ENCODE measurements at regions not wholly inside any gene's neighbourhood (a gene's known extent, or its start where the extent isn't known, plus 50 kb on each side); places are given as distances from the start of the nearest gene placed in this dataset.

- Histone ChIP-seq H3K27me3 (ENCODE audit: control insufficient read depth in 1 of 2, insufficient read depth in 2 of 2, low read length in 2 of 2) (no peaks in the 10 kb centered on the region), H3K9me3 (ENCODE audit: control insufficient read depth in 2 of 2, insufficient read depth in 1 of 2, low read depth in 1 of 2, low read length in 1 of 2) (no peaks in the 10 kb centered on the region), H3K36me3 (ENCODE audit: control insufficient read depth in 2 of 2, insufficient read depth in 2 of 2, low read length in 1 of 2) (no peaks in the 10 kb centered on the region), H3K4me3 (ENCODE audit: low read depth in 1 of 2, low read length in 2 of 2) (no peak overlapping the region), H3K27ac (ENCODE audit: low read depth in 2 of 2, low read length in 1 of 2) (no peak overlapping the region), H3K4me1 (ENCODE audit: control insufficient read depth in 2 of 2, insufficient read depth in 2 of 2, low read length in 1 of 2) (no peaks in the 10 kb centered on the region)
- WGBS, 2 donors = 77 to 80% methylated on average over 11 of the region's 11 CpGs
These were observed 173.8 kb upstream of the IRX3 start for GRCh38 chr16:54460263-54460860.

- Histone ChIP-seq H3K4me3 (ENCODE audit: low read depth in 1 of 2, low read length in 2 of 2) (no peak overlapping the region), H3K27me3 (ENCODE audit: control insufficient read depth in 1 of 2, insufficient read depth in 2 of 2, low read length in 2 of 2) (no peaks in the 10 kb centered on the region), H3K27ac (ENCODE audit: low read depth in 2 of 2, low read length in 1 of 2) (no peak overlapping the region), H3K9me3 (ENCODE audit: control insufficient read depth in 2 of 2, insufficient read depth in 1 of 2, low read depth in 1 of 2, low read length in 1 of 2) (no peaks in the 10 kb centered on the region), H3K36me3 (ENCODE audit: control insufficient read depth in 2 of 2, insufficient read depth in 2 of 2, low read length in 1 of 2) (no peaks in the 10 kb centered on the region), H3K4me1 (ENCODE audit: control insufficient read depth in 2 of 2, insufficient read depth in 2 of 2, low read length in 1 of 2) (peaks cover 0 to 4% of the 10 kb centered on the region in 2 donors)
- WGBS, 2 donors = 64 to 69% methylated on average over 13 of the region's 13 CpGs
These were observed 173.1 kb upstream of the IRX3 start for GRCh38 chr16:54459509-54460262.

- H3K36me3 ChIP-seq (ENCODE audit: control insufficient read depth in 2 of 2, insufficient read depth in 2 of 2, low read length in 1 of 2) = no peaks in the 10 kb centered on the region
- H3K4me3 ChIP-seq (ENCODE audit: low read depth in 1 of 2, low read length in 2 of 2) = no peak overlapping the region
- no peaks in the 10 kb centered on the region for H3K9me3 ChIP-seq (ENCODE audit: control insufficient read depth in 2 of 2, insufficient read depth in 1 of 2, low read depth in 1 of 2, low read length in 1 of 2)
- H3K27me3 ChIP-seq (ENCODE audit: control insufficient read depth in 1 of 2, insufficient read depth in 2 of 2, low read length in 2 of 2) = no peaks in the 10 kb centered on the region
- H3K27ac ChIP-seq (ENCODE audit: low read depth in 2 of 2, low read length in 1 of 2) = no peak overlapping the region
- peaks cover 0 to 4% of the 10 kb centered on the region in 2 donors for H3K4me1 ChIP-seq (ENCODE audit: control insufficient read depth in 2 of 2, insufficient read depth in 2 of 2, low read length in 1 of 2)
- WGBS, 2 donors = 67 to 78% methylated on average over 1 of the region's 1 CpG
These were observed 172.3 kb upstream of the IRX3 start for GRCh38 chr16:54458923-54459322.

GRCh38 chr16:54456291-54456690 lies 169.7 kb upstream of the IRX3 start:
- Histone ChIP-seq H3K36me3 (ENCODE audit: control insufficient read depth in 2 of 2, insufficient read depth in 2 of 2, low read length in 1 of 2) (no peaks in the 10 kb centered on the region), H3K27ac (ENCODE audit: low read depth in 2 of 2, low read length in 1 of 2) (no peak overlapping the region), H3K4me1 (ENCODE audit: control insufficient read depth in 2 of 2, insufficient read depth in 2 of 2, low read length in 1 of 2) (peaks cover 0 to 4% of the 10 kb centered on the region in 2 donors), H3K9me3 (ENCODE audit: control insufficient read depth in 2 of 2, insufficient read depth in 1 of 2, low read depth in 1 of 2, low read length in 1 of 2) (no peaks in the 10 kb centered on the region), H3K4me3 (ENCODE audit: low read depth in 1 of 2, low read length in 2 of 2) (no peak overlapping the region), H3K27me3 (ENCODE audit: control insufficient read depth in 1 of 2, insufficient read depth in 2 of 2, low read length in 2 of 2) (no peaks in the 10 kb centered on the region)
- 67 to 86% methylated on average over 4 of the region's 4 CpGs for WGBS, 2 donors

GRCh38 chr16:54455030-54455725 lies 168.6 kb upstream of the IRX3 start:
- H3K4me1 ChIP-seq (ENCODE audit: control insufficient read depth in 2 of 2, insufficient read depth in 2 of 2, low read length in 1 of 2) = peaks cover 0 to 4% of the 10 kb centered on the region in 2 donors
- 26 to 48% methylated on average over 12 of the region's 12 CpGs for WGBS, 2 donors
- no peaks in the 10 kb centered on the region for H3K36me3 ChIP-seq (ENCODE audit: control insufficient read depth in 2 of 2, insufficient read depth in 2 of 2, low read length in 1 of 2)
- H3K4me3 ChIP-seq (ENCODE audit: low read depth in 1 of 2, low read length in 2 of 2) = no peak overlapping the region
- no peak overlapping the region for H3K27ac ChIP-seq (ENCODE audit: low read depth in 2 of 2, low read length in 1 of 2)
- no peaks in the 10 kb centered on the region for H3K9me3 ChIP-seq (ENCODE audit: control insufficient read depth in 2 of 2, insufficient read depth in 1 of 2, low read depth in 1 of 2, low read length in 1 of 2)
- no peaks in the 10 kb centered on the region for H3K27me3 ChIP-seq (ENCODE audit: control insufficient read depth in 1 of 2, insufficient read depth in 2 of 2, low read length in 2 of 2)

- no peaks in the 10 kb centered on the region for H3K36me3 ChIP-seq (ENCODE audit: control insufficient read depth in 2 of 2, insufficient read depth in 2 of 2, low read length in 1 of 2)
- WGBS, 2 donors = 71 to 74% methylated on average over 8 of the region's 8 CpGs
- no peak overlapping the region for H3K27ac ChIP-seq (ENCODE audit: low read depth in 2 of 2, low read length in 1 of 2)
- no peak overlapping the region for H3K4me3 ChIP-seq (ENCODE audit: low read depth in 1 of 2, low read length in 2 of 2)
- H3K4me1 ChIP-seq (ENCODE audit: control insufficient read depth in 2 of 2, insufficient read depth in 2 of 2, low read length in 1 of 2) = peaks cover 0 to 4% of the 10 kb centered on the region in 2 donors
- no peaks in the 10 kb centered on the region for H3K9me3 ChIP-seq (ENCODE audit: control insufficient read depth in 2 of 2, insufficient read depth in 1 of 2, low read depth in 1 of 2, low read length in 1 of 2)
- H3K27me3 ChIP-seq (ENCODE audit: control insufficient read depth in 1 of 2, insufficient read depth in 2 of 2, low read length in 2 of 2) = no peaks in the 10 kb centered on the region
These were observed 168.0 kb upstream of the IRX3 start for GRCh38 chr16:54454616-54455015.

GRCh38 chr16:54453871-54454270 lies 167.3 kb upstream of the IRX3 start:
- Histone ChIP-seq H3K36me3 (ENCODE audit: control insufficient read depth in 2 of 2, insufficient read depth in 2 of 2, low read length in 1 of 2) (no peaks in the 10 kb centered on the region), H3K4me1 (ENCODE audit: control insufficient read depth in 2 of 2, insufficient read depth in 2 of 2, low read length in 1 of 2) (peaks cover 0 to 4% of the 10 kb centered on the region in 2 donors), H3K4me3 (ENCODE audit: low read depth in 1 of 2, low read length in 2 of 2) (no peak overlapping the region), H3K27ac (ENCODE audit: low read depth in 2 of 2, low read length in 1 of 2) (no peak overlapping the region), H3K27me3 (ENCODE audit: control insufficient read depth in 1 of 2, insufficient read depth in 2 of 2, low read length in 2 of 2) (no peaks in the 10 kb centered on the region), H3K9me3 (ENCODE audit: control insufficient read depth in 2 of 2, insufficient read depth in 1 of 2, low read depth in 1 of 2, low read length in 1 of 2) (no peaks in the 10 kb centered on the region)
- WGBS, 2 donors = 84 to 91% methylated on average over 2 of the region's 2 CpGs

GRCh38 chr16:54447576-54448440 lies 161.2 kb upstream of the IRX3 start:
- Histone ChIP-seq H3K4me1 (ENCODE audit: control insufficient read depth in 2 of 2, insufficient read depth in 2 of 2, low read length in 1 of 2) (peaks cover 3 to 4% of the 10 kb centered on the region in 2 donors), H3K4me3 (ENCODE audit: low read depth in 1 of 2, low read length in 2 of 2) (no peak overlapping the region), H3K27ac (ENCODE audit: low read depth in 2 of 2, low read length in 1 of 2) (peak overlapping the region in 1 of 2 donors; percentile 49), H3K27me3 (ENCODE audit: control insufficient read depth in 1 of 2, insufficient read depth in 2 of 2, low read length in 2 of 2) (no peaks in the 10 kb centered on the region), H3K36me3 (ENCODE audit: control insufficient read depth in 2 of 2, insufficient read depth in 2 of 2, low read length in 1 of 2) (no peaks in the 10 kb centered on the region), H3K9me3 (ENCODE audit: control insufficient read depth in 2 of 2, insufficient read depth in 1 of 2, low read depth in 1 of 2, low read length in 1 of 2) (no peaks in the 10 kb centered on the region)
- WGBS, 2 donors = 64 to 72% methylated on average over 20 of the region's 20 CpGs

GRCh38 chr16:54446639-54447038 lies 160.1 kb upstream of the IRX3 start:
- WGBS, 2 donors = 30 to 54% methylated on average over 10 of the region's 10 CpGs
- no peaks in the 10 kb centered on the region for H3K36me3 ChIP-seq (ENCODE audit: control insufficient read depth in 2 of 2, insufficient read depth in 2 of 2, low read length in 1 of 2)
- peaks cover 3 to 4% of the 10 kb centered on the region in 2 donors for H3K4me1 ChIP-seq (ENCODE audit: control insufficient read depth in 2 of 2, insufficient read depth in 2 of 2, low read length in 1 of 2)
- no peaks in the 10 kb centered on the region for H3K27me3 ChIP-seq (ENCODE audit: control insufficient read depth in 1 of 2, insufficient read depth in 2 of 2, low read length in 2 of 2)
- no peak overlapping the region for H3K4me3 ChIP-seq (ENCODE audit: low read depth in 1 of 2, low read length in 2 of 2)
- peak overlapping the region; percentile 78 to 92 for H3K27ac ChIP-seq (ENCODE audit: low read depth in 2 of 2, low read length in 1 of 2)
- no peaks in the 10 kb centered on the region for H3K9me3 ChIP-seq (ENCODE audit: control insufficient read depth in 2 of 2, insufficient read depth in 1 of 2, low read depth in 1 of 2, low read length in 1 of 2)
